ENCODE measurements at regions not wholly inside any gene's neighbourhood (a gene's known extent, or its start where the extent isn't known, plus 50 kb on each side); places are given as distances from the start of the nearest gene placed in this dataset.
"Not testable (repeated sequence)": the region's sequence is repeated elsewhere in the genome, so short reads cannot be mapped to it uniquely, and the experiment has no call there.

GRCh38 chr1:244302876-244303609 lies 148.7 kb downstream of the ADSS2 start:
- DNase-seq: no peak

GRCh38 chr1:244303610-244303969 lies 148.1 kb downstream of the ADSS2 start:
- no peak for DNase-seq

- DNase-seq: no peak
These were observed 147.6 kb downstream of the ADSS2 start for GRCh38 chr1:244304156-244304555.

- DNase-seq: no peak
These were observed 147.1 kb downstream of the ADSS2 start for GRCh38 chr1:244304656-244305055.

GRCh38 chr1:244305776-244306341 lies 145.8 kb downstream of the ADSS2 start:
- DNase-seq: no peak

GRCh38 chr1:244306544-244306943 lies 145.2 kb downstream of the ADSS2 start:
- DNase-seq: no peak

GRCh38 chr1:244309191-244309590 lies 142.5 kb downstream of the ADSS2 start:
- not testable (repeated sequence) for DNase-seq

GRCh38 chr1:244311784-244312532 lies 139.8 kb downstream of the ADSS2 start:
- no peak for DNase-seq

GRCh38 chr1:244313346-244313745 lies 138.4 kb downstream of the ADSS2 start:
- DNase-seq: no peak

- DNase-seq: no peak
These were observed 136.7 kb downstream of the ADSS2 start for GRCh38 chr1:244314921-244315559.

GRCh38 chr1:244315996-244316395 lies 135.7 kb downstream of the ADSS2 start:
- DNase-seq: no peak

GRCh38 chr1:244316407-244316806 lies 135.3 kb downstream of the ADSS2 start:
- no peak for DNase-seq

- no peak for DNase-seq
These were observed 134.6 kb downstream of the ADSS2 start for GRCh38 chr1:244316986-244317655.

GRCh38 chr1:244318078-244318477 lies 133.6 kb downstream of the ADSS2 start:
- no peak for DNase-seq

GRCh38 chr1:244318512-244318911 lies 133.2 kb downstream of the ADSS2 start:
- no peak for DNase-seq

GRCh38 chr1:244319283-244320132 lies 132.2 kb downstream of the ADSS2 start:
- DNase-seq: no peak

- no peak for DNase-seq
These were observed 129.5 kb downstream of the ADSS2 start for GRCh38 chr1:244322181-244322580.

- no peak for DNase-seq
These were observed 128.8 kb downstream of the ADSS2 start for GRCh38 chr1:244322791-244323521.

- no peak for DNase-seq
These were observed 127.4 kb downstream of the ADSS2 start for GRCh38 chr1:244324176-244324883.

- DNase-seq: no peak
These were observed 126.5 kb downstream of the ADSS2 start for GRCh38 chr1:244325056-244325758.

Measured in NCI-H146 (cell line).